Sigmoid colon (tissue), 6 donors: ENCODE measurements at regions not wholly inside any gene's neighbourhood (a gene's known extent, or its start where the extent isn't known, plus 50 kb on each side); places are given as distances from the start of the nearest gene placed in this dataset.
"Not testable (repeated sequence)": the region's sequence is repeated elsewhere in the genome, so short reads cannot be mapped to it uniquely, and the experiment has no call there.

Experiments
- DNase-seq: peaks from one replicate; pipeline ENCODE4 v3.0.0-alpha.2; 2019
- H3K27ac ChIP-seq, 4 donors: fragments of 200-600 bp; sonication (generic); one replicate each; pipeline ENCODE4 v1.5.1; 2016 to 2019; ENCODE audit warnings: mild to moderate bottlenecking in 1 of 4
- H3K27me3 ChIP-seq, 3 donors: fragments of 200-600 bp; sonication (generic); one replicate each; pipeline ENCODE4 v1.5.1; 2019; ENCODE audit warnings: mild to moderate bottlenecking in 1 of 3
- H3K36me3 ChIP-seq, 4 donors: fragments of 200-600 bp; sonication (generic); one replicate each; pipeline ENCODE4 v1.5.1; 2016 to 2019
- H3K4me1 ChIP-seq, 4 donors: fragments of 200-600 bp; sonication (generic); one replicate each; pipeline ENCODE4 v1.5.1; 2017 to 2019
- H3K4me3 ChIP-seq, 4 donors: fragments of 200-600 bp; sonication (generic); one replicate each; pipeline ENCODE4 v1.5.1; 2017 to 2019; ENCODE audit warnings: mild to moderate bottlenecking in 2 of 4, moderate library complexity in 1 of 4
- H3K9me3 ChIP-seq, 4 donors: fragments of 200-600 bp in 3 of 4; sonication (generic) in 3 of 4; one replicate each; pipeline versions ENCODE4 v1.5.1 to v1.6.1; 2013 to 2019
- EP300 ChIP-seq, 4 donors: sonication (generic); formaldehyde crosslinking; IDR thresholded peaks; one replicate each; pipeline ENCODE4 v1.6.1; 2017; ENCODE audit warnings: antibody characterized with exemption in 4 of 4
- POLR2A ChIP-seq, 2 donors: fragments of 450-650 bp; IDR thresholded peaks; one replicate each; pipeline ENCODE4 v1.6.1; 2016; ENCODE audit warnings: antibody characterized with exemption in 2 of 2, mild to moderate bottlenecking in 2 of 2, moderate library complexity in 2 of 2
- POLR2AphosphoS5 ChIP-seq, 4 donors: sonication (generic); formaldehyde crosslinking; IDR thresholded peaks; one replicate each; pipeline ENCODE4 v1.6.1; 2017; ENCODE audit warnings: antibody characterized with exemption in 4 of 4
- WGBS, 2 donors: extraction: QIAGEN DNeasy Blood & Tissue Kit; methylation state at CpG; one replicate each; pipeline ENCODE4 v1.1.7; 2013; 5-methylcytosine and 5-hydroxymethylcytosine counted together
- intact Hi-C: fragments of 100-400 bp; cut with DNase I; formaldehyde crosslinking; loops from one replicate; pipeline ENCODE4 v1.15.1; 2023
- TF ChIP-seq, protein P1 (sequence below), 4 experiments: fragments of 450-650 bp in 3 of 4; fragments of 200-600 bp in 1 of 4; IDR thresholded peaks; one replicate each; pipeline ENCODE4 v1.5.1; 2016 to 2019; ENCODE audit warnings: antibody characterized with exemption in 4 of 4, mild to moderate bottlenecking in 3 of 4, moderate library complexity in 2 of 4
- donor health status: healthy with polysubstance abuse.
- donor health status: healthy.

- Histone ChIP-seq H3K36me3 (no peaks in the 10 kb centered on the region), H3K9me3 (peaks cover 0 to 7% (median under 1%) of the 10 kb centered on the region in 4 donors), H3K27me3 (no peaks in the 10 kb centered on the region), H3K4me3 (no peak overlapping the region), H3K27ac (no peak overlapping the region), H3K4me1 (no peaks in the 10 kb centered on the region)
- WGBS, 2 donors = 58 to 60% methylated on average over 4 of the region's 4 CpGs
- DNase-seq = no peak
- TF ChIP-seq POLR2AphosphoS5 (IDR thresholded peaks at IDR 0.05) = no peak
- TF ChIP-seq POLR2A (IDR thresholded peaks at IDR 0.05) = no peak
- TF ChIP-seq EP300 (IDR thresholded peaks at IDR 0.05) = no peak
- TF ChIP-seq, protein P1, sequence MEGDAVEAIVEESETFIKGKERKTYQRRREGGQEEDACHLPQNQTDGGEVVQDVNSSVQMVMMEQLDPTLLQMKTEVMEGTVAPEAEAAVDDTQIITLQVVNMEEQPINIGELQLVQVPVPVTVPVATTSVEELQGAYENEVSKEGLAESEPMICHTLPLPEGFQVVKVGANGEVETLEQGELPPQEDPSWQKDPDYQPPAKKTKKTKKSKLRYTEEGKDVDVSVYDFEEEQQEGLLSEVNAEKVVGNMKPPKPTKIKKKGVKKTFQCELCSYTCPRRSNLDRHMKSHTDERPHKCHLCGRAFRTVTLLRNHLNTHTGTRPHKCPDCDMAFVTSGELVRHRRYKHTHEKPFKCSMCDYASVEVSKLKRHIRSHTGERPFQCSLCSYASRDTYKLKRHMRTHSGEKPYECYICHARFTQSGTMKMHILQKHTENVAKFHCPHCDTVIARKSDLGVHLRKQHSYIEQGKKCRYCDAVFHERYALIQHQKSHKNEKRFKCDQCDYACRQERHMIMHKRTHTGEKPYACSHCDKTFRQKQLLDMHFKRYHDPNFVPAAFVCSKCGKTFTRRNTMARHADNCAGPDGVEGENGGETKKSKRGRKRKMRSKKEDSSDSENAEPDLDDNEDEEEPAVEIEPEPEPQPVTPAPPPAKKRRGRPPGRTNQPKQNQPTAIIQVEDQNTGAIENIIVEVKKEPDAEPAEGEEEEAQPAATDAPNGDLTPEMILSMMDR (IDR thresholded peaks at IDR 0.05) = no peak
- intact Hi-C loops = no loop called here
Observed at GRCh38 chr10:38209332-38209731, 115.2 kb downstream of the ZNF37A start.

GRCh38 chr10:38209748-38210147 is 115.6 kb downstream of the ZNF37A start:
- H3K36me3 ChIP-seq, H3K27ac ChIP-seq, intact Hi-C loops, H3K9me3 ChIP-seq, H3K27me3 ChIP-seq, H3K4me1 ChIP-seq, H3K4me3 ChIP-seq, DNase-seq: not testable (repeated sequence)

DNA sequence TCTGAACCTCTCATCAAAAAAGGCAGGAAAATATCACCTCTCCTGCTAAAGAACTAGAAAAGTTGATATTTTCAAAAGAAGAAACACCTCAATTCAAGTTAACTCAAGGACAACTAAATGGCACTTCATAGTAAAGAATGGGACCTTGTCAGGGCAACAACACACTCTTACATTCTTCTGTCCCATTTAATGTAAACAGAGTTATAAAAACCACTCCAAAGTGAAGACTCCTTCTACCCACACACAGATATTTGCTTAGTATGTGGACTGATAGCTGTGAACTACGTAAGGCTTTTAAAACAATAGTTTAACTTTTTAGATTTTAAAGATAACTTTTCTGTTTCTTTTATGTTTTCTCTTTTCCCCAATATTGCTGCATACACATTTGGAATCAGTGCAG is 118.3 kb downstream of the ZNF37A start:
- H3K4me1 ChIP-seq = no peaks in the 10 kb centered on the region
- DNase-seq = no peak
- peaks cover 0 to 4% (median 0%) of the 10 kb centered on the region in 4 donors for H3K9me3 ChIP-seq
- intact Hi-C loops = no loop called here
- WGBS, 2 donors = 74 to 82% methylated on average over 1 of the region's 1 CpG
- TF ChIP-seq EP300 (IDR thresholded peaks at IDR 0.05) (no peak), POLR2AphosphoS5 (IDR thresholded peaks at IDR 0.05) (no peak), POLR2A (IDR thresholded peaks at IDR 0.05) (no peak)
- TF ChIP-seq, protein P1 (IDR thresholded peaks at IDR 0.05) = no peak
- H3K36me3 ChIP-seq = no peaks in the 10 kb centered on the region
- no peak overlapping the region for H3K27ac ChIP-seq
- no peaks in the 10 kb centered on the region for H3K27me3 ChIP-seq
- H3K4me3 ChIP-seq = no peak overlapping the region

- Histone ChIP-seq H3K27ac (no peak overlapping the region), H3K27me3 (no peaks in the 10 kb centered on the region), H3K36me3 (no peaks in the 10 kb centered on the region), H3K4me1 (no peaks in the 10 kb centered on the region), H3K9me3 (peaks cover 0 to 3% (median 0%) of the 10 kb centered on the region in 4 donors), H3K4me3 (no peak overlapping the region)
- WGBS, 2 donors = 88 to 89% methylated on average over 2 of the region's 2 CpGs
- intact Hi-C loops = no loop called here
- TF ChIP-seq POLR2A (IDR thresholded peaks at IDR 0.05) (no peak), POLR2AphosphoS5 (IDR thresholded peaks at IDR 0.05) (no peak), EP300 (IDR thresholded peaks at IDR 0.05) (no peak)
- TF ChIP-seq, protein P1 (IDR thresholded peaks at IDR 0.05) = no peak
- DNase-seq = no peak
Observed at GRCh38 chr10:38226385-38226784, 132.2 kb downstream of the ZNF37A start.

GRCh38 chr10:38228394-38228793 is 134.3 kb downstream of the ZNF37A start:
- Histone ChIP-seq H3K36me3 (no peaks in the 10 kb centered on the region), H3K4me3 (no peak overlapping the region), H3K27me3 (no peaks in the 10 kb centered on the region), H3K4me1 (no peaks in the 10 kb centered on the region), H3K9me3 (peaks cover 0 to 5% (median 0%) of the 10 kb centered on the region in 4 donors), H3K27ac (no peak overlapping the region)
- TF ChIP-seq POLR2AphosphoS5 (IDR thresholded peaks at IDR 0.05) (no peak), EP300 (IDR thresholded peaks at IDR 0.05) (no peak), POLR2A (IDR thresholded peaks at IDR 0.05) (no peak)
- TF ChIP-seq, protein P1 (IDR thresholded peaks at IDR 0.05) = no peak
- intact Hi-C loops = no loop called here
- 87 to 92% methylated on average over 2 of the region's 2 CpGs for WGBS, 2 donors
- DNase-seq = no peak

DNA sequence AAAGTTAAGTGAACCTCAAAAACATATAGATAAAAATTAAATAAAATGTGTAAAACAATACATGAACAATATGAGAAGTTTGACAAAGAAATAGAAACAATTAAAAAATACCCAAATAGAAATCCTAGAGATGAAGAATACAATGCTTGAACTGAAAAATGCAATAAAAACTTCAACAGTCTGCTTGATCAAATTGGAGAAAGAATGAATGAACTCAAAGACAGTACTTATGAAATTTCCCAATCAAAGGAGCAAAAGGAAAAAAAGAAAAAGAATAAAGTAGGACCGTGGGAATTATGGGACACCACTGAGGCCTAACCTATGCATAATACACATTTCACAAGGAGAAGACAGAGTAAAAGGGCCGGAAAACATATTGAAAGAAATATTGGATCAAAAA is 144.3 kb downstream of the ZNF37A start:
- H3K4me3 ChIP-seq, H3K27ac ChIP-seq, H3K36me3 ChIP-seq, intact Hi-C loops, H3K27me3 ChIP-seq, DNase-seq, H3K9me3 ChIP-seq, H3K4me1 ChIP-seq: not testable (repeated sequence)
- 73 to 82% methylated on average over 2 of the region's 2 CpGs for WGBS, 2 donors

GRCh38 chr10:38242061-38242649 is 148.0 kb downstream of the ZNF37A start:
- H3K9me3 ChIP-seq, H3K27ac ChIP-seq, DNase-seq, H3K4me3 ChIP-seq, H3K4me1 ChIP-seq, H3K36me3 ChIP-seq, H3K27me3 ChIP-seq, intact Hi-C loops: not testable (repeated sequence)
- WGBS, 2 donors = 47% methylated on average over 2 of the region's 2 CpGs

DNA sequence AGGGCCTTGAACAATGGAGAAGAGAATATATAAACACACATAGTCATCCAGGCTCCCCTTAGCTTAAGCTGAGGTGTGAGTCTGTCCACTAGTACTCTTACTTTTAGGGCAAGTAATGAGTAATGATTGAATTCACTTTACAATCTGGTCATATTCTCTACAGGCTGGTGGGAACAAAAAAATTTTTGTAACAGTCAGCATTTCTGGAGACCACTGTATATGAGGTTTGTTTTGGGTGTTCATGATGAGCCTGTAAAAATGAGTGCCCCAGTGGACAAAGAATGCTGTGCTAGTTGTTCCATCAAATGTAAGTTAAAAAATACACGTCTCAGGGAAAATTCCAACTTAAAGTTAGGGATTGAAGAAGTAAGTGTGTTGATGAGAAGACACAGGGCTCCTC is 154.0 kb downstream of the ZNF37A start:
- H3K4me1 ChIP-seq, intact Hi-C loops, H3K36me3 ChIP-seq, H3K27ac ChIP-seq, DNase-seq, H3K4me3 ChIP-seq, H3K9me3 ChIP-seq, H3K27me3 ChIP-seq: not testable (repeated sequence)
- WGBS, 2 donors = 31 to 55% methylated on average over 1 of the region's 1 CpG

- H3K9me3 ChIP-seq, H3K4me1 ChIP-seq, H3K4me3 ChIP-seq, intact Hi-C loops, H3K27ac ChIP-seq, DNase-seq, H3K27me3 ChIP-seq, H3K36me3 ChIP-seq: not testable (repeated sequence)
- WGBS, 2 donors = 41 to 45% methylated on average over 4 of the region's 6 CpGs
Observed at GRCh38 chr10:38252551-38252950, 158.4 kb downstream of the ZNF37A start.
